ENCODE measurements at regions not wholly inside any gene's neighbourhood (a gene's known extent, or its start where the extent isn't known, plus 50 kb on each side); places are given as distances from the start of the nearest gene placed in this dataset.

DNA sequence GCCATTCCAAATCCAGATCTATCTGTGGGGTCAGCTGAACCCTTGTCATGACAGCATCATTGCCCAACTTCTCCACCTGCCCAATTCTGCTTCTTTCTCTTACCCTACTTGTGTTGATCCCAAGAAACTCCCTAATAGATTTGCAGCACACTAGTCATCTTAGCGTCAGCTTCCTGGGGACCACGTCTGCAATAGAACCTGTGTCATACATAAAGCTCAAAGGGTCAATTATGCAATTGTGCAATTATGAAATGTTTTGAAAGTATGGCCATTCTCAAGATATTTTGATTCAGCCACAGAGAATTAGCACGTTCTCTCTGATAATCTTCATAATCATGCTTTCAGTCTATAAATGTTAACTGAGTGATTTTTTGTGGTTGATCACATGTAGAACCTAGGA is 87.4 kb upstream of the PAPPA start:
- DNase-seq, result no peak

DNA sequence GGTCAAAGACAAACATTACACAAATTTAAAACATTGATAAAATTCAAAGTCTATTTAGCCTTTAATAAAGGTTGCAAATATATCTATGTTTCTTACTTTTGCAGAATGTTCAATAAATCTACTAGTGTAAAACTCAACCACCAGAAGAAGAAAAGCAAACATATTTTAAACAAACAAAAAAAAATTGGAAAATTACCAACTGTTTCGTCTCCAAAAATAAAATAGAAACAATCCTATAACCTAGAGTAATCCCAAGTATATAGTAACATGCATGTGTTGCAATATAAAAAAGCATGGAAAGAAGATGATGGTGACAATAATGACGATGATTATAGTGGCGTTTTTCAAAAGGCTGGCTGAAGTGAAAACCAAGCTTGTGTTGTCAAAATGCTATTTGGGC is 86.0 kb upstream of the PAPPA start:
- no peak for DNase-seq

GRCh38 chr9:116070256-116070914 is 83.2 kb upstream of the PAPPA start:
- no peak for DNase-seq

- no peak for DNase-seq
Measured at GRCh38 chr9:116072046-116072445, 81.5 kb upstream of the PAPPA start.

GRCh38 chr9:116073826-116074225 is 79.8 kb upstream of the PAPPA start:
- no peak for DNase-seq

GRCh38 chr9:116074658-116075057 is 78.9 kb upstream of the PAPPA start:
- DNase-seq, result no peak

DNA sequence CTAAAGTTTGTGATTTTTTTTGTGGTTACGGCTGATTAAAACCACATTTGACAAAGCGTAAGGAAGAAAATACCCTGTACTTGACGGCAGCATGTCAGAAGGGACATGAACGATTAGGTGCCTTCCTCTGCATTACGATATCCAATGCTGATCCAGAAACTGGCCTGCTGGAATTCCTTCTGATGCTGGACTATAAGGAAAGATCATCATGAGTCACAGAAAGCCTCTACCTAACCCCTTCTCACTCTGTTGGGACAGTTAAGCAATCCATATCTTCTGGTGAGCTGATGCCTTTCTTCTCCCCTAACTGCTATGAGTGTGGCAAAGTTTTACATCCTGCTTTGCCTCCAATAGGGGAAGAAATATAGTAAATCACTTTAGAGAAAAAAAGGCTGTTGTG is 78.4 kb upstream of the PAPPA start:
- no peak for DNase-seq

DNA sequence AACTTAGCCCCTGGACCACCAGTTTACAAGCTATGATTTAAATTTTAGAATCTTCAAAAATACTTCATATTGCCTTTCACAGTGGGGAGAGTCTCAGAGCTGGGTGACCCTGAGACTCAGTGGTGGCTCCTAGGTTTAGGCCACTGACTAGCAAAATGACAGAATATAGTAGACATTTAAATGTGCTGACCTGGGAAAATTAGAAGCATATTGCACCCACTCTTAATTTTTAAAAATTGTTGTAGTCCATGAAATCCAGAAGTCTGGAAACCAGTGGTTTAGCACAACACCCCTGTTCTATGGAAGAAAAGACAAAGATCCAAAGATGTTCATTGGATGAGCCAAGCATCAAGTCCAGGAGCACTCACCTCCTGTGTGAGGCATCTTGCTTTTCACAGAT is 75.0 kb upstream of the PAPPA start:
- no peak for DNase-seq

DNA sequence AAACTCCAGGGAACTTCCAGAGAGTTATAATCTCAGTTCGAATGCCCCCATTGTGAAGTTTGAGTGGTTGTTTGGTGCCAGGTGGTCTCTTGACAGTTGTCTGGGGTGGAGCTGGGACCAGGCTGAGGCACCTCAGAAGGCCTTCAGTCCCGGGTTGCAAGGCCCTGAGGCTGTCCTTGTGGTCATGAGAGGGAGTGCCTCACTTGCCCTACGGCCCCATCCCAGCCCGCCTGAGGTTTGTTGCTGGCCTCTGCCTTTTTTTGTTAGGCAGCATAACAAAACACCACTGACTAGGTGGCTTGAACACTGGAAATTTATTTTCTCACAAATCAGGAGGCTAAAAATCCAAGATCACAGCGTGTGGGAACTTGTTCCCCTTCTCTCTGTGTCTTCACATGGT is 73.0 kb upstream of the PAPPA start:
- DNase-seq, result no peak

GRCh38 chr9:116081435-116082115 is 72.0 kb upstream of the PAPPA start:
- DNase-seq, result no peak

- DNase-seq, result no peak
Measured at GRCh38 chr9:116083837-116084236, 69.8 kb upstream of the PAPPA start.

DNA sequence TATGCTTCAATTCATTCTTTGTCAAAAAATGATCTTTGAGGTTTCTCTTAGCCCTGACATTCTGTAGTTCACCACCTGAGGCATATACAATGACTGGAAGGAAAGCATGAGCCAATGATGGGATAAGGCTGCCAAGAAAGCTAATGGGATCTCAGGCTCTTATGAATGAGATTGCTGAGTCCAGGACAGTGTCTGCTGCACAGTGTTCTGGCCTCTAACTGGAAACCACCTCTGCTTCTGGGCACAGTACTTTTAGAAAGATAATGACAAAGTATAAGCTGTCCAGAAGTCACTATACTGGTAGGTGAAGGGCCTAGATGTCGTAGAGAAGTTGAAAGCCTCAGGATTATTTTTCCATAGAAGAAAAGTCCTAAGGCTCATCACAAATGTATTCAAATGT is 69.1 kb upstream of the PAPPA start:
- no peak for DNase-seq

GRCh38 chr9:116087246-116087645 is 66.3 kb upstream of the PAPPA start:
- DNase-seq, result no peak

DNA sequence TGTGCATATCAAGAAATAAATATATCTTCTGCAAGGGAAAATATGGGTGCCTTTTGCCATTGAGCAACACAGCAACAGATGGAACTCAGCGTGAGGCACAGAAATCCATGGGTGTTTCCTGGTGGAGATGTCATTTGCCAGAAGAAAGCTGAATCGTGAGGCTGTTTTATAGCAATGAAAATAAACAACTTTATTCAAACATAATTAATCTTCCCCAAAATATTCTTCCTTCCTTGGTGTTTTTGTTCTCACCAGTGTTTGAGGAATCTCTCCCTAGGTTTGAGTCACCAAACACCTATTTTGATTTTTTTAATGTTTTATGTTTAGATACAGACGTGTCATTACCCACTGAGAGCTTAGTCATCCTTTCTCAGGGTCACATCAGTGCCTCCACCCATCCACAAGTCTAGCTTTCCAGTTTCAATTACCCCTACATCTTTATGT is 65.8 kb upstream of the PAPPA start:
- DNase-seq, result no peak

GRCh38 chr9:116088396-116088795 is 65.2 kb upstream of the PAPPA start:
- DNase-seq, result no peak

DNA sequence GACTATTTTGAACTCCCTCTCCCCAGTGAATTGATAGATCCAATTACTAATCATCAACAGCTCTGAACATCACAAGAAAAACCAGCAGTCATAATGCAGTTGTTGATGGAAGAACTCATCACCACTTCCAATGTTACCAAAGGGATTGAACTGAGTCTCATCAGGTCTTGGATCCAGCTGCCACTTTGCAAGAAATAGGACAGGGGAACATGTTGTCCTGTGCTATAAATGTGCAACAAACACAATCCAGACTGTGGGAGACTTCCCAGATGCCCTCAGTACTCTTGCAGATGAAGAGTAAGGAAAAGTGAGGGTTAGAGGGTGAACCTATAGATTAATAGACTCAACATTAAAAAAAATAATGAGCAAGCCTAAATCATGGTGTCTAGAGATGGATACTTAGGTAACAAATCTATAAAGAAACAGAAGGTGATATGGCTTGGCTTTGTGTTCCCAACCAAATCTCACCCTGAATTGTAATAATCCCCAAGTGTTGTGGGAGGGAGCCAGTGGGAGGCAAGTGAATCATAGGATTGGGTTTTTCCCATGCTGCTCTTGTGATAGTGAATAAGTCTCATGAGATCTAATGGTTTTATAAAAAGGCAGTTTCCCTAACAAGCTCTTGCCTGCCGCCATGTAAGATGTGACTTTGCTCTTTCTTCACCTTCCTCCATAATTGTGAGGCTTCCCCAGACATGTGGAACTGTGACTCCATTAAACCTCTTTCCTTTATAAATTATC is 63.4 kb upstream of the PAPPA start:
- DNase-seq, result no peak

DNA sequence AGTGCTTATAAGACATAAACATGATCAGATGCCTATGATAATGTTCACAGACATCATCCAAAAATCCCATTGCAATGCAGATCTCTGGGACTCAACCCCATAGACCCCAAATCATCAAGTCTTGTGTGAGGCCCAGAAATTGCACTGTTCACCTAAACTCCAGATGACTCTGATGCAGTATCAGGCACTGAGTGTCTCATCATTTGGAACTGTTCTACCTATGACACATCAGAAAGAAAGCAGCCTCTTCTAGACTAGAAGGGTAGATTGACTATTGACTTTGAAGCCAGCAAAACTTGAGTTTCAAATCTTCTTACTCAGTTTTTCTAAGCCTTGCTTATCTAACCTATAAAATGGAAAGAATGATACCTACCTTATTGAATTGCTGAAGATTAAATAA is 58.7 kb upstream of the PAPPA start:
- no peak for DNase-seq

DNA sequence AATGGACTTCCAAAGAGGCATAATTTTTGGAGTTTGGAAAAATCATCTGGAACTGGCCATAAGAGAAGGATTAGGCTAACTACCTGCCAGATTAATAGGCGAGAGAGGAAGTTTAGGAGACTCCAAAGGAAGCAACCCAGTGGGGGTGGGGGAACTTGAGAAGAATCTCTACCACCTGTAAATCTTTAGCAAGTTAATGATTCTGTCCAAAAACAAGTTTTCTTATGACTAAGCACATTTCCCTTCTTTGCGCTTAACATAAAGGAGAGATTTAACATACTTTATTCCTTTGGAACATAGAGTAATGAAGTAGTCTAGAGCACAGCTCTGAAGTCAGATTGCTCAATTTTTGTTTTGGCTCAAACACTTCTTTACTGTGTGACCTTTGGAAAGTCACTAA is 58.2 kb upstream of the PAPPA start:
- DNase-seq, result no peak

DNA sequence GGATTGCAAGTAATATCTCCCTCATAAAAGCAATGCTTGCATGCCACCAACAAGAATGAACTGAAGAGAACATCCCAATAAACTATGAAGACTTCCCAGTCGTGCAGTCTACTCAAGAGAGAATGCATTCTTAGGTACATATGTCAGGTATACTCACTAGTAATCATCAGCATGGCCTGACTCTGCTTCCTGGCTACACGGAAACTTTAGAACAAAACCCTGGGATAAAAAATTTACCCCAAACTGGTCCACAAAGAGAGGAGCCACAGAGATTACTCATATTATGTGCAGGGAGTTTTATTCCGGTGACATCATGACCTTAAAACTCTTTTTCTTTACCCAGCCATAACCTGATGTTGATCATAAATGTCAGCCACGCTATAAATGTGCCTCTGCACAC is 57.5 kb upstream of the PAPPA start:
- DNase-seq, result no peak

GRCh38 chr9:116096853-116097252 is 56.7 kb upstream of the PAPPA start:
- no peak for DNase-seq

DNA sequence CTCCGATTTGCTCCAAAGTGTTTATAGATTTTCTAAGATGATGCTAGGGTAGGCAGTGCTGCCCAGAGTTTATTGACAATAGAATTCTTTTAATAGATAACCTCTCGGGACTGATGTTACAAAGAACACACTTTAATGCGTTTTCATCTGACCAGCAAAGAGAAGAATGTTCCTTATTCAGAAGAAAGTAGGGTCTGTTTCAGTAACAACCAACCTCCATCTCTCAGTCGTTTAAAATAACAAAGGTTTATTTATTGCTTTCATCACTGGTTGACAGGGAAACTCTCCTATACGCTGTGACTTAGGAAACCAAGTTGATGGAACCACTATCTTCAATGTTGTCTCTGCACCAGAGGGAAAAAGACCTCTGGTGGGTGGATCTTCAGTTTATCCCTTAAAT is 55.1 kb upstream of the PAPPA start:
- DNase-seq, result no peak

GRCh38 chr9:116099821-116100220 is 53.8 kb upstream of the PAPPA start:
- no peak for DNase-seq

GRCh38 chr9:116100711-116101121 is 52.9 kb upstream of the PAPPA start:
- DNase-seq, result no peak

GRCh38 chr9:116101516-116101915 is 52.1 kb upstream of the PAPPA start:
- no peak for DNase-seq

Data from CD4-positive, alpha-beta T cell treated with Interleukin-4 for 4 hours (primary cell).